GM18508 (cell line): ENCODE measurements at regions not wholly inside any gene's neighbourhood (a gene's known extent, or its start where the extent isn't known, plus 50 kb on each side); places are given as distances from the start of the nearest gene placed in this dataset.
"Not testable (repeated sequence)": the region's sequence is repeated elsewhere in the genome, so short reads cannot be mapped to it uniquely, and the experiment has no call there.

ENCODE experiments used
- ATAC-seq: cut with Tn5 transposase; IDR thresholded peaks from one replicate; pipeline ENCODE4 v1.9.1; 2021; ENCODE audit warnings: moderate number of reproducible peaks; ENCODE audit not compliant: insufficient read depth, unreplicated experiment

- no peak for ATAC-seq
Observed at GRCh38 chr12:86411710-86412109, 155.5 kb upstream of the MGAT4C start.

GRCh38 chr12:86407620-86408208, 151.5 kb upstream of the MGAT4C start:
- no peak for ATAC-seq

GRCh38 chr12:86389949-86390348, 133.8 kb upstream of the MGAT4C start:
- ATAC-seq, result no peak

- no peak for ATAC-seq
Observed at GRCh38 chr12:86387591-86388145, 131.5 kb upstream of the MGAT4C start.

GRCh38 chr12:86383759-86384158, 127.6 kb upstream of the MGAT4C start:
- not testable (repeated sequence) for ATAC-seq

- ATAC-seq, result no peak
Observed at GRCh38 chr12:86379337-86379736, 123.1 kb upstream of the MGAT4C start.

GRCh38 chr12:86376052-86376451, 119.9 kb upstream of the MGAT4C start:
- ATAC-seq, result no peak

GRCh38 chr12:86373813-86374212, 117.6 kb upstream of the MGAT4C start:
- ATAC-seq, result no peak

- no peak for ATAC-seq
Observed at GRCh38 chr12:86367137-86367536, 110.9 kb upstream of the MGAT4C start.

- no peak for ATAC-seq
Observed at GRCh38 chr12:86349196-86349595, 93.0 kb upstream of the MGAT4C start.

- ATAC-seq, result no peak
Observed at GRCh38 chr12:86333955-86334522, 77.8 kb upstream of the MGAT4C start.

GRCh38 chr12:86331457-86331856, 75.3 kb upstream of the MGAT4C start:
- no peak for ATAC-seq

GRCh38 chr12:86331012-86331411, 74.8 kb upstream of the MGAT4C start:
- ATAC-seq, result no peak

GRCh38 chr12:86312232-86312631, 56.0 kb upstream of the MGAT4C start:
- ATAC-seq, result no peak
